DMS79 treated with DMSO at 0.1 percent for 48 hours (cell line): ENCODE measurements at regions not wholly inside any gene's neighbourhood (a gene's known extent, or its start where the extent isn't known, plus 50 kb on each side); places are given as distances from the start of the nearest gene placed in this dataset.
"Not testable (repeated sequence)": the region's sequence is repeated elsewhere in the genome, so short reads cannot be mapped to it uniquely, and the experiment has no call there.

Source experiments
- DNase-seq: peaks from one replicate; lab custom pipeline; 2025; lab: John Stamatoyannopoulos, UW

GRCh38 chr14:59058776-59059175, 129.7 kb upstream of the DAAM1 start:
- not testable (repeated sequence) for DNase-seq

- no peak for DNase-seq
These were observed 127.6 kb upstream of the DAAM1 start for GRCh38 chr14:59060841-59061240.

- no peak for DNase-seq
These were observed 127.2 kb upstream of the DAAM1 start for GRCh38 chr14:59061292-59061691.

GRCh38 chr14:59063259-59063658, 125.2 kb upstream of the DAAM1 start:
- DNase-seq, result no peak

- DNase-seq, result no peak
These were observed 121.2 kb upstream of the DAAM1 start for GRCh38 chr14:59067127-59067894.

GRCh38 chr14:59069163-59069854, 119.2 kb upstream of the DAAM1 start:
- no peak for DNase-seq

- no peak for DNase-seq
These were observed 113.0 kb upstream of the DAAM1 start for GRCh38 chr14:59075506-59075905.

- no peak for DNase-seq
These were observed 106.7 kb upstream of the DAAM1 start for GRCh38 chr14:59081720-59082119.

GRCh38 chr14:59085207-59085739, 103.2 kb upstream of the DAAM1 start:
- DNase-seq, result no peak

- DNase-seq, result no peak
These were observed 102.1 kb upstream of the DAAM1 start for GRCh38 chr14:59086241-59086882.

- no peak for DNase-seq
These were observed 101.2 kb upstream of the DAAM1 start for GRCh38 chr14:59087240-59087639.

- no peak for DNase-seq
These were observed 100.8 kb upstream of the DAAM1 start for GRCh38 chr14:59087711-59088110.

GRCh38 chr14:59090572-59090971, 97.9 kb upstream of the DAAM1 start:
- DNase-seq, result no peak

GRCh38 chr14:59091404-59091803, 97.1 kb upstream of the DAAM1 start:
- DNase-seq, result no peak

- no peak for DNase-seq
These were observed 96.5 kb upstream of the DAAM1 start for GRCh38 chr14:59091976-59092375.

GRCh38 chr14:59093902-59094301, 94.6 kb upstream of the DAAM1 start:
- no peak for DNase-seq

- no peak for DNase-seq
These were observed 92.2 kb upstream of the DAAM1 start for GRCh38 chr14:59096303-59096702.

- DNase-seq, result no peak
These were observed 90.8 kb upstream of the DAAM1 start for GRCh38 chr14:59097681-59098080.

- no peak for DNase-seq
These were observed 90.1 kb upstream of the DAAM1 start for GRCh38 chr14:59098377-59098776.

GRCh38 chr14:59100205-59100604, 88.3 kb upstream of the DAAM1 start:
- DNase-seq, result no peak

- no peak for DNase-seq
These were observed 87.0 kb upstream of the DAAM1 start for GRCh38 chr14:59101476-59101875.

GRCh38 chr14:59103396-59103795, 85.1 kb upstream of the DAAM1 start:
- DNase-seq, result no peak

- DNase-seq, result peak; percentile 54
These were observed 80.6 kb upstream of the DAAM1 start for GRCh38 chr14:59107819-59108218.
